Adipocyte (in vitro differentiated cells): ENCODE measurements at regions not wholly inside any gene's neighbourhood (a gene's known extent, or its start where the extent isn't known, plus 50 kb on each side); places are given as distances from the start of the nearest gene placed in this dataset.

Source experiments
- DNase-seq: peaks from one replicate; pipeline ENCODE4 v3.0.0-alpha.2; 2015; ENCODE audit warnings: low read depth
- H3K27me3 ChIP-seq: replicated peaks from 2 replicates; pipeline ENCODE4 v1.7.0; 2013; ENCODE audit warnings: mild to moderate bottlenecking, low read length, moderate library complexity; ENCODE audit not compliant: control insufficient read depth, insufficient read depth
- H3K36me3 ChIP-seq: 2 replicates; pipeline ENCODE4 v1.7.0; 2013; ENCODE audit warnings: low read length, mild to moderate bottlenecking, moderate library complexity; ENCODE audit not compliant: control insufficient read depth, insufficient read depth, severe bottlenecking
- H3K4me1 ChIP-seq: 2 replicates; pipeline ENCODE4 v1.7.0; 2013; ENCODE audit warnings: mild to moderate bottlenecking, low read length, moderate library complexity; ENCODE audit not compliant: control insufficient read depth, insufficient read depth
- H3K4me3 ChIP-seq: 2 replicates; pipeline ENCODE4 v1.7.0; 2013; ENCODE audit warnings: mild to moderate bottlenecking, low read length, moderate library complexity
- H3K9ac ChIP-seq: 2 replicates; pipeline ENCODE4 v1.7.0; 2013; ENCODE audit warnings: mild to moderate bottlenecking, low read length, moderate library complexity
- H3K9me3 ChIP-seq: 2 replicates; pipeline ENCODE4 v1.7.0; 2013; ENCODE audit warnings: mild to moderate bottlenecking, low read length, moderate library complexity; ENCODE audit not compliant: control insufficient read depth

DNA sequence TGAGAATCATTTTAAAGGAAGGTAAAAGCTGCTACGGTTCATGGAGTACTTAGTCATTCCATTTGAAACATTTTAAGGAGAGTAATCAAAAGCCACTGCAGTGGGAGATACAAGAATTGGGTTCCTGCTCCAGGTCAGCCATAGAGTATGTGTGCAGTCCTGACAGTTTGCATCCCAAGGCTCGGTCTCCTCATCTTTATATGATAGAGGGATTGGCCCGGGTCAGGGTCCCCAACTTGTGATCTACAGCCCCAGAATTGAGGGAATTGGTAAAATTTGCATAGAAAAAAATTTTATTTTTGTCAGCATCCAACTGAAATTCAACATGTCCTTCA, 111.9 kb upstream of the PRNP start:
- Histone ChIP-seq H3K36me3 (no peaks in the 10 kb centered on the region), H3K4me1 (peaks cover 4% of the 10 kb centered on the region), H3K9me3 (no peaks in the 10 kb centered on the region), H3K27me3 (no peaks in the 10 kb centered on the region), H3K4me3 (no peak overlapping the region), H3K9ac (no peak overlapping the region)
- DNase-seq, result peak; percentile 20

DNA sequence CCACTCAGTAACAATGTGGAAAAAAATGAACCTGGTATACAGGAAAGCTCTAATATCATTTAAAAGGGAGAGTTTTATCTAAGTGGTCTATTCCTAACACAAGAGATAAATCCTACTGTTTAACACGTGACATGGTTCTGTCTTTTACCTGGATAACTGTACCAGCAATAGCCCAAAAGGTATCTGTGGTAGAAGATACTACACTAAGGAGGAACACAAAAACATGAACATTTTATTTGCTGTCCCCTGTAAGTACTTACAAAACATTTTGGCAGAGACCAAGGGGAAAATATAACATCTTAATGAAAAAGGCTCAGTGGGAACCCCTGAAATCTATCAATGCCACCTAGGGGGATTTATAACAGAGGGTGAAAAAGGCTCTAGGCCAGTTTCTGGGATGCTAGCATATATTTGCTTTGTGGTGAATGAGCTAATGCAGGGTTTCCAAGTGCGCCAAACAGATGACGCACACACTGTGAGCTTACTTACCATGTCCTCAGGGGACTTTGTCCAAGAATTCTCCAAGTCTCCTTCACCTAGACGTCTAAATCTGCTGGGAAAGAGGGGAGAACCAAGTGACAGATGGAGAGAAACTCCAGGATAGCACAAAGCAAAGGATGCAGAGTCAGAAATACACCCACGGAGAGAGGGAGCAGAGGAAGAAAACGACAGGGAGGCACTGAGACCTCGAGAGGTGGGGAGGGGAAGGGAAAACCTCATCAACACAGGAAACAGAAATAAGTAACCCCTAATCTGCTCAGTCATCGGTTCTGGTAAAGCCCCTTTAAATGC, 112.5 kb upstream of the PRNP start:
- Histone ChIP-seq H3K27me3 (no peaks in the 10 kb centered on the region), H3K9ac (no peak overlapping the region), H3K36me3 (no peaks in the 10 kb centered on the region), H3K4me1 (peaks cover 4% of the 10 kb centered on the region), H3K4me3 (no peak overlapping the region), H3K9me3 (no peaks in the 10 kb centered on the region)
- peak; percentile 75 for DNase-seq

DNA sequence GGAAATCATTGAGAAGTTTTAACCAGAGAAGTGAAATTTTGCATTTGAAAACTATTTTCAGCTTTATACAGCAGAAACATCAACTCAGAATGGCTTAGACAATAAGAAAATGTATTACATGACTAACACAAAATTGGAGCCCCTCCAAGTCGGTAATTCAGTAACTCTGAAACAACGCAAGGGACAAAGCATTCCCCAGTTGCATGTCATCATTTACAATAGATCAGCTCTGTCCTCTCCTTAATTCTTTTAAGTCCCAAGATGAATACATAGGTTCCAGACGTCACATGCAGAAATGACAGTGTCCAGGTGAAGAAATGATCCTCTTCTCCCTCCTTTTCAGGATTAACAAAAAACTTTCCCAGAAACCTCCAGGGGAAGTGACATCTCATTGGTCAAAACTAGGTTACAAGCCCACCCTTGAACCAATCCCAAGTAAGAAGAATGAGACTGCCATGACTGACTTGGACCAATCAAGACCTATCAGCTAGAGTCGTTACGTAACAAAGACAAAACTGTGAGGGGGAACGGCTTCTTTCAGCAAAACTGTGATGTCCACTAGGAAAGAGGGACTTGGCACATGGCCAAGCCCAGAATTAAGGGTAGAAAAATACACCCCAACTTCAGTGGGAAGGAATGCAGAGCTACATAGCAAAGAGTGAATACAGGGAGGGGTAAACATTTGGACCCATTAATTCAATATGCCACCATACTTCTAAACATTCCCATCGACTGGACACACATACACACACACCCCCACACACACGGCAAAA, 114.3 kb upstream of the PRNP start:
- no peaks in the 10 kb centered on the region for H3K27me3 ChIP-seq
- peaks cover 4% of the 10 kb centered on the region for H3K4me1 ChIP-seq
- H3K36me3 ChIP-seq, result no peaks in the 10 kb centered on the region
- H3K9me3 ChIP-seq, result no peaks in the 10 kb centered on the region
- no peak overlapping the region for H3K4me3 ChIP-seq
- H3K9ac ChIP-seq, result no peak overlapping the region
- DNase-seq, result no peak

DNA sequence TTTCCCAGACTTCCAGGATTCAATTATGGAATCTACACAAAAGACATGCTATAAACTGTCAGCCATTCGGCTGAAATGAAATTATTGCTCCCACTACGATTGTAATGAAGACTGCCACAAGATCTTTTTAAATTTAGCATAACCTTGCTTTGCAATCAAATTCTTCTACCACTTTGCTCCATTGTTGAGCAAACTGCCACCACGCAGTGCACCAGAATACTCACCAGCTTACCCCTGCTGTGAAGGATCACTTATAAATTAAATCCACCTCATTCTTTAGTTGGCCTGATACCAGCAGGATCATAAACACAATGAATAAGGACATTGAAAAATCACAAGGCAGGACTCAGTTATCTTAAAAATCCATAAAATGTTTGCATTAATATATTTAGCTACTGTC, 116.4 kb upstream of the PRNP start:
- H3K27me3 ChIP-seq, result no peaks in the 10 kb centered on the region

DNA sequence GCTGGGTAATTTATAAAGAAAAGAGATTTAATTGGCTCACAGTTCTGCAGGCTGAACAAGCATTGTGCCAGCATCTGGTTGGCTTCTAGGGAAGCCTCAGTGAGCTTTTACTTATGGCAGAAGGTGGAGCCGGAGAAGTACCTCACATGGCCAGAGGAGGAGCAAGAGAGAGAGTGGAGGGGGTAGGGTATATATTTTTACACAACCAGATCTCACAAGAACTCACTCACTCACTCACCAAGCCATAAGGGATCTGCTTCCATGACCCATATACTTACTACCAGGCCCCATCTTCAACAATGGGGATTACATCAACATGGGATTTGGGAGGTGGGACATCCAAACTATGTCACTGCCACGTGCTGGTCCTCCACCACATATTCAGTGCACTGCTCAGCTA, 117.2 kb upstream of the PRNP start:
- DNase-seq, result no peak

More for the DNA sequence above, 116.4 kb upstream of the PRNP start:
- Histone ChIP-seq H3K4me1 (peaks cover 4% of the 10 kb centered on the region), H3K9me3 (no peaks in the 10 kb centered on the region), H3K36me3 (no peaks in the 10 kb centered on the region), H3K4me3 (no peak overlapping the region), H3K9ac (no peak overlapping the region)
- no peak for DNase-seq

DNA sequence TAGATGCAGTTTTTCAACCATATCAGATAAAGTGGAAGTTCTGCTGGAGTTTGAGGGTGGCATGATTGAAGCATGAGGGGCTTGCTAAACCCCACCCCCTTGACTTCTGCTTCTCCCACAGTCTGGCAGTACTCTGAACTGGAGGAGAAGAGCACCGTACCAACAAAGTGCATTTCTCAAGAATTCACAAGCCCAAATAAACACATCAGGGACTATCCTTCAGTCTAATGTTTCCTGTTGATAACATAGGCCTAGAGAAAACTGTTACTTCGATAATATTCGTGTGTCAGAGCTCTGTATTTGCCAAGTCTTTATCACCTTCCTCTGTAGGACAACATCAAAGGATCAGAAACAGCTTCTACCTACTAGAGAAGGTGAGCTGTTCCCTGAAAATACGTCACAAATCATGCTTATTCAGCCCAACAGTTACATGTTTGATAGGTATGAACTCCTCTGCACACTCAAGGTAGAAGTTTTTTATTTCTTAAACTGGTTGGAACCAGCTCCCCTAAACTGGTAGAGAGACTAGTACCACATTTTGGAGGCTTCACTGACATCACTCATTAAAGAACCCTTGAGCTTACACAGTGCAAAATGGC, 117.8 kb upstream of the PRNP start:
- Histone ChIP-seq H3K4me3 (no peak overlapping the region), H3K4me1 (no peaks in the 10 kb centered on the region), H3K27me3 (peaks cover 4% of the 10 kb centered on the region), H3K36me3 (no peaks in the 10 kb centered on the region), H3K9me3 (no peaks in the 10 kb centered on the region), H3K9ac (no peak overlapping the region)
- DNase-seq, result no peak

More for the DNA sequence above, 117.2 kb upstream of the PRNP start:
- no peak overlapping the region for H3K4me3 ChIP-seq
- peaks cover 4% of the 10 kb centered on the region for H3K4me1 ChIP-seq
- H3K27me3 ChIP-seq, result peaks cover 4% of the 10 kb centered on the region
- H3K9ac ChIP-seq, result no peak overlapping the region
- no peaks in the 10 kb centered on the region for H3K9me3 ChIP-seq
- H3K36me3 ChIP-seq, result no peaks in the 10 kb centered on the region

DNA sequence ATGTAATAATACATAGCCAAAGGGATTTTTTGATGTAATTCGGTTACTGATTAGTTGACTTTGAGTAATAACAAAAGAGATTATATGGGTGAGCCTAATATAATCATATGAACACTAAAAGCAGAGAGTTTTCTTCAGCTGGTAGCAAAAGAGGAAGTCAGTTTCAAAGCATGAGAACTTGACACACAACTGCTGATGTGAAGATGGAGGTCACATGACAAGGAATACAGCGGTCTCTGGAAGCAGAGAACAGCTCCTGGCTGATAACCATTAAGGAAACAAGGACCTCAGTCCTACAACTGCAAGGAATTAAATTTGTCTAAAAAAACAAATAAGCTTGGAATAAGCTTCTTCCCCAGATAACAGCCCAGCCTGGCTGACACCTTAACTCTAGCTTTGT, 119.1 kb upstream of the PRNP start:
- H3K36me3 ChIP-seq, result no peaks in the 10 kb centered on the region
- H3K4me3 ChIP-seq, result no peak overlapping the region
- H3K27me3 ChIP-seq, result peaks cover 4% of the 10 kb centered on the region
- H3K9me3 ChIP-seq, result no peaks in the 10 kb centered on the region
- no peak for DNase-seq
- H3K9ac ChIP-seq, result no peak overlapping the region
- no peaks in the 10 kb centered on the region for H3K4me1 ChIP-seq

DNA sequence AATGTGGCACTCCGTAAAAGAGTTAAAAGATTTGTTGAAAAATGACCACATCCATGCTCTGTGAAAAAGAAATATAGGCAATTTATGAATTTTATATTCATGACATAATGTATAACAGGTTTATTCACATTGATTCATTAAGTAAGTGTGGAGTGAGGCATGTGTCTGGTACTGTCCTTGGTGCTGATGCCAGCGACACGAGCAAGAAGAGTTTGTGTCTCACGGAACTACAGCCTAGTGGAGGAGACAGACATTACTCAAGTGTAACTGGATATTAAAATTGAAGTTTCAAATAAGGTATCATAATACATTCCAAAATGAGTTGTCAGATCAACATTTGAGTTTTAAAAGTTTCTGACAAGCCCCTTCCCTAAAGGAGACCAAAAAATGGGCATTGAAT, 122.7 kb upstream of the PRNP start:
- H3K4me3 ChIP-seq, result no peak overlapping the region
- no peaks in the 10 kb centered on the region for H3K9me3 ChIP-seq
- H3K27me3 ChIP-seq, result peaks cover 4% of the 10 kb centered on the region
- H3K9ac ChIP-seq, result no peak overlapping the region
- H3K4me1 ChIP-seq, result no peaks in the 10 kb centered on the region
- H3K36me3 ChIP-seq, result no peaks in the 10 kb centered on the region
- peak; percentile 68 for DNase-seq

DNA sequence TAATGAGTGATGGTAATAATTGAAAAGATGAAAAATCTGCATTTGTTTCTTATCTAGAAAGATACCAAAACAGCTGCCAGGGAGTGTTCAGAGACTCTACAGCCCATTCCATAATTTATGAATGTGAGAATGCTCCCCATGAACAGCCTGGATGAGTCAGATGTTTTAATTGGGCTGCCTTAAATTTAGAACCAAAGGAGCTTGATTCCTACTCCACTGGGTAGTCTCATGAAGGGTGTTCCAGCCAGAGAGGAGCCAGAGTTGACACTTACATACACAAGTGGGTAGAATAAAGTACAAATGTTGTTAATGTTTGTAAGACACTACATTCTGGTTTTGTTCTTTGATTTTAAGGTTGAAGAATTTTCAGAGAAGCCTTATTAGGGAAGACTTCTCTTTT, 123.2 kb upstream of the PRNP start:
- H3K9me3 ChIP-seq, result no peaks in the 10 kb centered on the region
- H3K27me3 ChIP-seq, result peaks cover 4% of the 10 kb centered on the region
- H3K4me1 ChIP-seq, result no peaks in the 10 kb centered on the region
- no peak for DNase-seq
- H3K4me3 ChIP-seq, result no peak overlapping the region
- no peaks in the 10 kb centered on the region for H3K36me3 ChIP-seq
- no peak overlapping the region for H3K9ac ChIP-seq

DNA sequence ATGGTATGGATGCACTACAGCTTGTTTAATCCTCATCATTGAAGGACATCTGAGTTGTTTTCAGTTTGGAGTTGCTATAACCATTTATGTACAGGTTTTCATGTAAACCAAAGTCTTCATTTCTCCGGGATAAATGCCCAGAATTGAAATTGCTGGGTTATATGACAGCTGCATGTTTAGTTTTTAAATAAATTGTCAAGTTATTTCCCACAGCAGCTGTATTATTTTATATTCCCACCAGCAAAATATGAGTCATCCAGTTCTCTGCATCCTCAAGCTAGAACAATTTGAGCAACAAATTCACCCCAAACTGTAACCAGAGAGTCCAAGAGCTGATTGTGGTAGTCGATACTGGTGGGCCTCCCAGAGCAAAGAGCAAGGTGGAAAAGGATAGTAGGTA, 125.6 kb upstream of the PRNP start:
- H3K27me3 ChIP-seq, result peaks cover 4% of the 10 kb centered on the region
- H3K4me1 ChIP-seq, result peaks cover 5% of the 10 kb centered on the region
- DNase-seq, result no peak
- H3K9ac ChIP-seq, result no peak overlapping the region
- no peaks in the 10 kb centered on the region for H3K9me3 ChIP-seq
- no peak overlapping the region for H3K4me3 ChIP-seq
- no peaks in the 10 kb centered on the region for H3K36me3 ChIP-seq

DNA sequence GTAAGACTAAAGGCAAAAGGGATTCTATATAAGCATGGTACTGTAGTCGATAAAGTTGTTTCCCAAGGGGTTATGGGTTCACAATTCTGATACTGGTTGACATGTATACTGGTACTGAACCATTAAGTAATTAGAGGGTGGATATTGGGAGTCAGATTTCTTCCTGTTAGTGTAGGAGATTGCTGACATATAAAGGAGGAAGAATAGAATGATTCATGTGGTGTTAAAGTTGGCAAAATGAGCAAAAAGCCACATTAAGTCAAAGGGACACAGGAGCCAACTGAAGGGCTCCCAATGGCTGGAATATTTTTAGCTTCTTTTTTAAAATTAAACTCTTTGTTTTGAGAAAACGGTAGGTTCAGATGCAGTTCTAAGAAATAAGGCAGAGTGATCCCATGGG, 126.3 kb upstream of the PRNP start:
- Histone ChIP-seq H3K4me1 (peaks cover 9% of the 10 kb centered on the region), H3K27me3 (peaks cover 4% of the 10 kb centered on the region)
- no peak for DNase-seq

More for the DNA sequence above, 126.3 kb upstream of the PRNP start:
- Histone ChIP-seq H3K36me3 (no peaks in the 10 kb centered on the region), H3K9me3 (no peaks in the 10 kb centered on the region), H3K4me3 (no peak overlapping the region), H3K9ac (no peak overlapping the region)
